GM19452 (cell line): ENCODE measurements at regions not wholly inside any gene's neighbourhood (a gene's known extent, or its start where the extent isn't known, plus 50 kb on each side); places are given as distances from the start of the nearest gene placed in this dataset.
"Not testable (repeated sequence)": the region's sequence is repeated elsewhere in the genome, so short reads cannot be mapped to it uniquely, and the experiment has no call there.

Experiments
- ATAC-seq: cut with Tn5 transposase; IDR thresholded peaks from one replicate; pipeline ENCODE4 v1.9.1; 2021; ENCODE audit not compliant: unreplicated experiment

DNA sequence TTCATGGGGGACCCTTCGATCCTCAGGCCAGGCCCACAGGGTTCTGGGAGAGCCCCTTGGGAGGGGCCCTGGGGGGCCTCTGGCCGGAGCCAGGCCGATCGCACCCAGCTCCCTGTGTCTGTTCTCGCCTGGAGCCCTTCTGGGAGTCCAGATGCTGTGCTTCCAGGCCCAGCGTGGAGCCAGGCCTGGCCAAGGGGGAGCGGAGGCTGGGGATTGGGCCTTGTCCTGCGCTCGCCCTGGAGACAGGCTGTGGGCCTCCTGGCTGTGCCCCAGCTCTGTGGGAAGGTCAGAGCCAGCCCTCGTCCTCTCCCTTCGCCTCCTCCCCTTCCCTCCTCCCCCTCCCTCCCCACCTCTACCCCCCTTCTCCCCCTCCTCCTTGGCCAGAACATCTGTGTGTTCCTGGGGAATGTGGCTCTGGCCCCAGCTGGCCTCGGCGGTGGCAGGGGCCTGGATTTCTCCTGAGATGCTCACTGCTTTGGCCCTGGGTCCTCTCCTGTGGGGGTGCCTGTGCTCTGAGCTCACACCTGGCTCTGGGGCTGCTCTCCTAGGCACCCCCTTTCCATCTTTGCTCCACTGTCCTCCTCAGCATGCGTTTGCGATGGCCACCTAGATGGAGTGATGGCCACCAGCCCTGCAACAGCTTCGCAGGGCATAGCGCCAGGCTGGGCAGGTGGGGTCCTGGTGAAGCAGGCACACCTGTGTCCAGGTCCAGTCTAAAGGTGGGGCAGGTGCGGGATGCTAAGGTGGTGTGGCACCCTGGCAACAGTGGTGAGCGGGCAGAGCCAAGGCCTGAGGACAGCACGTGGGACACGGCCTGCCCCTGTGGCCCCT, 90.6 kb upstream of the CIBAR2 start:
- ATAC-seq = no peak

DNA sequence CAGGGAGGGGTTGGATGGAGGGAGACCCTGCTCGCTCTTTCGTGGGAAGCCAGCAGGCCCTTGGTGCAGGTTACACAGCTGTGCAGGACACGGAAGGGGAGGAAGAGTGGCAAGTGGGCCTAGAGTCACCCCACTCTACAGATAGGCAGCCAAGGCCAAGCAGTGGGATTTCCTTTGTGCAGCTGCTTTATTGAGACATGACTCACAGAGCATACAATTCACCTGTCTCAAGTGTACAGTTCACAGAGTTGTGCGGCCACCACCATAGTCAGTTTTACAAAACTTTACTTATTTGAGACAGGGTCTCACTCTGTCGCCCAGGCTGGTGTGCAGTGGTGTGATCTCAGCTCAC, 91.2 kb upstream of the CIBAR2 start:
- ATAC-seq = no peak

DNA sequence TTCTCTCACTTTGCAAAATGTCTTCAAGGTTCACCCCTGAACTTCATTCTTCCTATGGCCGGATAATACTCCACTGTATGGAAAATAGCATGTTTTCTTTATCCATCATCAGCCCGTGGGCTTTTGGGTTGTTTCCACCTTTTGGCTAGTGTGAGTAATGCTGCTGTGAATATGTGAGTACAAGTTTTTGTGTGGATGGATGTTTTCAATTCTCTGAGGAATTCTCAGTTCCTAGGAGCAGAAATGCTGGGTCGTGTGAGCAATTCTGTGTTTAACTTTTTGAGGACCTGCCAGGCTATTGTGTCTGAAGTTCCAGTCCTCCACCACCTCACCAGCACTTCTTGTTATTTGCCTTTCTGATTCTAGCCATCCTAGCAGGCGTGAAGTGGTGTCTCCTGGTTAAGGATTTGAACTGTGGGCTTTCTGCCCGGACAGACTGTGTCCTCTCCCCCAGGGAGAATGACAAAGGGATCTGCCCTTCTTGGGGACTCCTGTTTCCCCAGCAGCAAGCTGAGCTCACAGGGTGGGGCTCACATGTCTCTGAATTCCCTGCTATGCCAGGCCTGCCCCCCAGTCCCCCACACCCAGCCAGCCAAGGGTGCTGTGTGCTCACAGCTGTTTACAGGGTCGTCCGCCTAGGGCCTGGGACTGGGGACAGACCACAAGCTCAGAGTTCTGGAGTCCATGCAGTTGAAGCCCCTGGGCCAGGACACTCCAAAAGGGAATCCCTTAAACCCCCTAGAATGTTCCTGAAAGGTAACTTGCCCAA, 92.2 kb upstream of the CIBAR2 start:
- ATAC-seq = no peak

DNA sequence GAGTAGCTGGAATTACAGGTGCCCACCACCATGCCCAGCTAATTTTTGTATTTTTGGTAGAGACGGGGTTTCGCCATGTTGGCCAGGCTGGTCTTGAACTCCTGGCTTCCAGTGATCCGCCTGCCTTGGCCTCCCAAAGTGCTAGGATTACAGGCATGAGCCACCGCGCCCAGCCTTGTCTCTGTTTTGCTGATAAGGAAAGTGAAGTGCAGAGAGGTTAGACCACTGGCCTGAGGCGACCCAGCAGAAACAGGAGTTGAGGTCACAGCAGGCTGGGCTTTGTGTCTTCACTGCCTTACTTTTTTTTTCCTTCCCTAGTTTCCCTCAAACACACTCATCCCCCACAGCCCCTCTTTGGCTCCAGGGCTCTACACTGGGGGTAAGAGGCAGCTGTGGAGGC, 93.0 kb upstream of the CIBAR2 start:
- not testable (repeated sequence) for ATAC-seq

DNA sequence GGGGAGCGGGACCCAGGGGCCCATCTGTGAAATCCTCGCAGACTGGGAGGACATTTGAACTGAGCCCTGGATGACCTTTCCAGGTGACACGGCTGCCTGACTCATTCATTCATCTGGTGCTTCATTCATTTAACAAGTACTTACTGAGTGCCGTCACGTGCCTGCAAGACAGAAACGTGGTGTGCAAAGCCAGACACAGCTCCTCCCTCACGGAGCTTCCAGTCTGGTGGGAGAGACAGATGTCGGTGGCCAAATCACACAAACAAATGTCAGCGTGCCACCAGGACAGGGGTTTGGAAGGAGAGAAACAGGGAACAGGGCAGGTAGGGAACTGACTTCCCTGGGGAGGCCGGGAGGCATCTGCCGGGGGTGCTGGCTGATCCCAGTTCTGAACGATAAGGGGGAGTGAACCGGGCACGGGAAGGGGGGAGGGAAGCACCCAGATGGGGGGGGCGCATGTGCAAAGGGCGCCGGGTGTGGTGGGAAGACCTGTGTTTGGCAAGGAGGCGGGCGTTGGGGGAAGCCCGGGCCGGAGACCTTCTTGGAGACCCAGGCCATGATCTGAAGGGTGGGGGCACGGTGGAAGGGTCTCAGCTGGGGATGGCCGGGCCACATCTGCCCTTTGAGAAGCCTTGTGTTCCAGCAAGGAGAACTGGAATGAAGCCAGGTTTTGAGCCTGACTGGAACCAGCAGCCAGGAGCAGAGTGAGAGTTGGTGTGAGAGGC, 93.6 kb upstream of the CIBAR2 start:
- no peak for ATAC-seq

DNA sequence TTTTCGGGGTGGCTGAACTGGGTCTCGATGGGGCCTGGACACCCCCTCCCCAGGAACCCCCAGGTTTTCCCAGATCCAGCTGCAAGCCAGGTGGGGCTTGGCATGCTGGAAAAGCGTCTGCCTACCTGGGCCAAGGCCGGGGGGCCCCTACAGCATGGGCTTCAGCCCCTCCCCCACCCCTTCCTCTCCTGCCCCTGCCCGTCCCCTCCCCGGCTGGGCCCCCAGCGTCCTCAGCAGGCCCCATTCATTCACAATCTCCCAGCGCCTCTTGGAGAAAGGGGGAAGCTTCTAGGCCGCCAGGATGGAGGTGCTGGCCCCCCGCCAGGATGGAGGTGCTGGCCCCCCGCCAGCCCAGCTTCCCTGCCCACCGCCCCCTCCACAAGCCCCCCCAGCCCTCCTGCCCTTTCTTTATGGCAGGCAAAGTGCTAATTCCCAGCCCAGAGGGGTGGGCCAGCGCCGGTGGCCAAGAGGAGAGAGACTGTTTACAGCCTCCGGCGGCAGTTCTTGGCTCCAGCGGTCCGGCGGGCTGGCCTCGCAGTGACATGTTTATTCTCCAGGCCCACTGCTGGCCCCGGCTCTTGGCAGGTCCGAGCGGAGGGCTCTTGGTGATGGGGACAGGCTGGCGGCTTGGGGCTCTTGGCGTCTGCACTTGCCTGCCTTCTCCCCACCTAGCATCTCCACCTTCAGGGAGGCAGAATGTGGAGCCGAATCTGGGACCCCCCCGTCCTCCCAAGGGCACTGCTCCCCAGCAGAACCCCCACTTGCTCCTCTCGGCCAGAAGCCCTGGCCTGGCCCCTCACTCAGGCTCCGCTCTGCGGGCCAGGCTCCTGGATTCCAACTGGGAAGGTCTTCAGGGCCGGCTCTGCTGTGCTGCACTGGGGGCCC, 94.4 kb upstream of the CIBAR2 start:
- ATAC-seq = no peak

DNA sequence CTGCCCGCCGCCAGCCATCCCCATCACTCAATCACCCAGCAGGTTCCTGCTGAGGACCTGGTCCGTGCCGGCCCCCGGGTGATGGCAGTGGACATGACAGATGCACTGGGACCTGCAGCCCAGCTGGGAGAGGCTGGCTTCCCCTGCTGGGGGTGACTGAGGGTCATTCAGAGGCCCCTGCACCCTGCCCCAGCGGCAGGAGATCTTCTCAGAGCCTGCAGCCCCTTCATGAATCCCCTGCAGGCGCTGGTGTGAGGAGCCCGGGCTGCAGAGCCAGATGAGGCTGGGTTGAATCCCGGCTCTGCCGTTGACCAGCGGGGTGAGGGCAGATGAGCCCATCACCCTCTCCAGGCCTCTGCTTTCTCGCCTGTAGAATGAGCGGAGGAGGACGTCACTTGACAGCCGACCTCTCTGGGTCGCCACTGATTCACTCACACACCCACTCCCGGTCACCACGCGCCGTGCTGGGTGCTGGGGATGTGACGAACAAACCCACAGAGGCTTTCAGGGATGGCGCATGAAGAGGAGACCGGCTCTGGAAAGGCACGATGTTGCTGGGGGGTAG, 95.2 kb upstream of the CIBAR2 start:
- no peak for ATAC-seq

DNA sequence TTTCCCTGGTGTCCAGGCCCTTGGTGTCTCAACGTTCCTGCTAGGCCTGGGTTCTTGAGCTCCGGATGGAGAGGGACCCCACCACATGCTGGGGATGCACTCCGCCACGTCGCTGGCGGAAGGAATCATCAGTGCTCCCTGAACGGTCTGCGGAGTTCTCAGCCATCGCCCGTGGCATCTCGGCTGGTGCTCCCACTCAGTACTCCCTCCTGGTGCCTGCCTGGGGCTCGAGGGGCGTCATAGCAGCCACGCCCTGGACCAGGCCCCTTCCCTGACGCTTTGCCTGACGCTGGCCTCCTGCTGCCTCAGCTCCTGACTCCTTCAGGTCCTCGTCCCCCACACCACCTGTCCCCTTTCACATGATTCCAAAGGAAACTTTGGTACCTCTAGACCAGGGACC, 95.9 kb upstream of the CIBAR2 start:
- no peak for ATAC-seq

DNA sequence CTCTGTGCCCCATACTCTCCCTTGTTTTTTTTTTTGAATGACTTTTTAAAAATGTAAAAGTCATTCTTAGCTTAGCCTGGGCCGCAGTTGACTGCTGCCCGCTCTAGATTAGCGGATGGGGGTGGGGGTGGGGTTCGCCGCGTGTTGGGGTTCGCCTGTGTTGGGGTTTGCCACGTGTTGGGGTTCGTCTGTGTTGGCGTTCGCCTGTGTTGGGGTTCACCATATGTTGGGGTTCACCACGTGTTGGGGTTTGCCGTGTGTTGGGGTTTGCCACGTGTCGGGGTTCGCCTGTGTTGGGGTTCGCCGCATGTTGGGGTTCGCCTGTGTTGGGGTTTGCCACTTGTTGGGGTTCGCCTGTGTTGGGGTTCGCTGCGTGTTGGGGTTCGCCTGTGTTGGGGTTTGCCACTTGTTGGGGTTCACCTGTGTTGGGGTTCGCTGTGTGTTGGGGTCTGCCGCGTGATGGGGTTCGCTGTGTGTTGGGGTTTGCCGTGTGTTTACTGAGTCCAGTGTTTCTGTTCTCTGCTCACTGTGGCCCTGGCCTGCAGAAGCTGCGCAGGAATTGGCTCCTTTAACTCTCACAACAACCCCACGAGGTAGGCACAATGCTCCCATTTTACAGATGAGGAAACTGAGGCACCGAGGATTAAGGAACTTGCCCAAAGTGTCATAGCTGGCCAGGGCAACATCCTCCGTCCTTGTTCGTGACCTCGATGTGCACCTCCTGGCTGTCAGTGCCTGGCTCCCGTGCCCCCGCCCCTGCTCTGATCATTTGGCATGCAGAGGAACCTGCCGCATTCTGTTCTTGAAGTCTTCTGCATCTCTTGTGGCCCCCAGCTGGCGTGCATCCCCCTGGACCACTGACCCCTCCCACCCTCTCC, 96.6 kb upstream of the CIBAR2 start:
- ATAC-seq = no peak

DNA sequence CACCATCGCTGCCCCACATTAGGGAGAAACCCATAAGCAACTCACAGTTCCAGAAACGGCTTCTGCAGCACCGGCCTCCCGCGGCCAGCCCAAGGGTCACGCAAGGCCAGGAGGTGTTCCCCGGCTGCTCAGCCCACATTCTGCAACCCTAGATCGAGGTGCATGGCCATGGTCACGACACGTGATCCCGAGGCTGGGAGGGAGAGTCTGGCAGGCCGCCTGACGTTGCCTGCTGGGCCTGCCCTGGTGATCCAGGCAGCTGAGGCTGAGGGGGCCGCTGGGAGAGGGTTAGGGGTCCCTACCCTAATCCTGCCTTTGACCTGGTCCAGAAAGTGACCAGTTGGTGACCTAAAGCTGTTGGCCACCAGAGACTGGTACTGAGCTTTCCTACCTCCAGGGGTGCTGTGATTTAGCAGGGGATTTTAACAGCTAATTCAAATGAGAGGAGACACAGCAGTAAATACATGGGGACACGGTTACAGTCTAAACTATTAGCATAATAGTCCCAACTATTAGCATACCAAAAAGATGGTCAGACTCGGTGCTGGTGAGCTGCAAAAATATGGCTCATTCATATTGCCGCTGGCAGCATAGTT, 97.4 kb upstream of the CIBAR2 start:
- no peak for ATAC-seq

DNA sequence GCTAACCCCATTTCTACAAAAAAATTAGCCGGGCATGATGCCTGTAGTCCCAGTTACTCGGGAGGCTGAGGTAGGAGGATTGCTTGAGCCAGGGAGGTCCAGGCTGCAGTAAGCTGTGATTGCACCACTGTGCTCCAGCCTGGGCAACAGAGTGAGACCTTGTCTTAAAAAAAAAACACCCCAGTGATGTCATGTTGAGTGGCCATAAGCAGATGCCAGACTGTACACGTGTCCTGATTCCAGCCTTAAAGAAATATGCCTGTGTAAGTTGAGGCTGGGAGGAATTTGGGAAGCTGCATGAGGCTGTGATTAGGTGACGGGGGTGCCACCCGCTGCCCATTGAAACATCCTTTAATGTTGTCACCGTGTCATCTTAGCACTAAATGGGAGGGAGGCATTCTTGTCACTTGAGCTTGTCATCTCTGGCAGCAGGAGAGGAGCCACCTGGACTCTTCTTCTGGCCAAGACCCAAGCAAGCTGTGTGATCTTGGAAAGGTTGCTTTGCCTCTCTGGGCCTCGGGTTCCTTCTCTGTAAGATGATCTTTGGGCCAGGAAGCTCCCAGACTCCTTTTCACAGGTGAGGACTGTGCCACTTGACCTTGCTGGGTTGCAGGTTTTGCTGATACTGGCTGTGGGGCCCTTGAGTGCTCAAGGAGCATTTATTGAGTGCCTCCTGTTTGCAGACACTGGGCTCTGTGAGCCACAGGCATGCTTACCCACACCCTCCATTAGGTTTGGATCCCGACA, 98.3 kb upstream of the CIBAR2 start:
- no peak for ATAC-seq

DNA sequence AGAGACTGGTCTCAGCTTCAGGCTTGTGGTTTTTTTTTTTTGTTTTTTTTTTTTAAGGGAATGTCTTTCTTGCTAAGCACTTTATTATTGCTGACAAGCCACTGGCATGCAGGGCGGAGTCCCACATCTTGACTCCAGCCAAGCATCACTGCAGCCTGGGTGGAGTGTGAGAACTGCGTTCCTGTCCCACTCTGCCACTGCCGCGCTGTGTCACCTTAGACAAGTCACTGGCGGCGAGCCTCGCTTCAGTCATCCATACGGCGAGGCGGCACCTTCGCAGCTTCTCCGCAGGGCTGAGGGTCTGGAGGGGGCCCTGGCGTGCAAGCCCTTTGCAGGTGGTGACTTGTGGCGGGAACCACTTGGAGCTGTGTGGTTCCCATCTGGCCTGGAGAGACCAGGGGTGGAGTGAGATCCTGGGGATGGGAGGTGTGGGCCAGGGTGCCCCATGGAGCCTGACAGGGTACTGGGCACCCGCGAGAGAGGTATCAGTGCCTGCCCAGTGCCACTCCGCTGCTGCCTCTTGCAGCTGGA, 99.1 kb upstream of the CIBAR2 start:
- no peak for ATAC-seq

DNA sequence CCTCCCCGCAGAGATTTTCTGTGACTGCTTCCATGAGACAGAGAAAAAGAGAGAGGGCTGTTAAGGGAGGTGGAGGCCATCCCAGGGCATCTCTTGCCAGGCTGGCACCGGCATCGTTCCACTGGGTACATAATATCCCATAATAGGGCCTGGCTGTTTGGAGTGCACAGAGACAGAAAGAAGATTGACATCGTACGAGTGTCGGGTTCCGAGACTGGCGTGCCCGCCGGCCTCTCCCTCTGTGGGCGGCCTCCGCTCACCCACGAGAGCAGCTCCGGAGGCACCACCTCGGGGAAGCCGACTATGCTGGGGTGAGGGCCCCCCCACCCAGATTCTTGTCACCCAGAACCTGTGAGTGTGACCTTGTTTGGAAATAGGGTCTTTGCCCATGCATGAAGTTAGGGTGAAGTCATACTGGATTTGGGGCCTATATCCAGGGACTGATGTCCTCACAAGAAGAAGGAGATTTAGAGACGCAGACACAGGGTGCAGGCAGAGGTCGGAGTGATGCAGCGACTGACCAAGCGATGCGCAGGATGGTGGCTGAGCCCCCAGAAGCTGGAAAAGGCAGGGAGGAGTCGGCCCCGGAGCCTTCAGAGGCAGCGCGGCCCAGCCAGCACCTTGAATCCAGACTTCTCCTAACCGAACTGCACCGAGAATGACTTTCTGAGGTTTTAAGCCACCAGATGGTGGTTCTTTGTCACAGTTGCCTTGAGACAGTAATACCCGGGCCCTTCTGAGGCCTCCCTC, 101.8 kb upstream of the CIBAR2 start:
- ATAC-seq = no peak

DNA sequence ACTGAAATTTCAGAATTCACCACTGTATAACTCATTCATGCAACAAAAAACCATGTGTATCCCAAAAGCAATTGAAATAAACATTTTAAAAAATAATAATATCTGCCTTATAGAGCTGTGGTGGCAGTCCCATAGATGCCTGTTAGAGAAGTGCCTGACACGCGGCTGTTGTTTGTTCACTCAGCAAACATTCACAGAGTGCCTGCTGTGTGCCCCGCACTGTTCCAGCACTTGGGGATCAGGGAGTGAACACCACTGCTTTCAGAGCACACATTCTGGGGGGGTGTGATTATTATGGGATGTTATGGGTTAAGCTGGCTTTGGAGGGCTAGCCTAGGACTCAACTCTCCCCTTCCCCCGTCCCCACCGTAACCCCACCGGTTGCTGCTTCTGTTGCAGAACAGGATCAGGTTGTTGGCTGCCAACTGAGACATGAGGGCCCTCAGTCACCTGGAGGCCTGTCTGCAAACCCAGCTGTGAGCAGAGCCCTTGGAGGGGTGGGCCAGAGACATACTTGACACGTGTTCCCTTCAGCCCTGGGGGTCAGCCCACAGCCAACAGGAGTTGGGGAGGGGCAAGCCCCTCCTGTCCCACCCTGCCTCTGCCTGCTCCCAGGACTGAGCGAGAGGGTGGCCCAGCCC, 103.3 kb upstream of the CIBAR2 start:
- no peak for ATAC-seq

DNA sequence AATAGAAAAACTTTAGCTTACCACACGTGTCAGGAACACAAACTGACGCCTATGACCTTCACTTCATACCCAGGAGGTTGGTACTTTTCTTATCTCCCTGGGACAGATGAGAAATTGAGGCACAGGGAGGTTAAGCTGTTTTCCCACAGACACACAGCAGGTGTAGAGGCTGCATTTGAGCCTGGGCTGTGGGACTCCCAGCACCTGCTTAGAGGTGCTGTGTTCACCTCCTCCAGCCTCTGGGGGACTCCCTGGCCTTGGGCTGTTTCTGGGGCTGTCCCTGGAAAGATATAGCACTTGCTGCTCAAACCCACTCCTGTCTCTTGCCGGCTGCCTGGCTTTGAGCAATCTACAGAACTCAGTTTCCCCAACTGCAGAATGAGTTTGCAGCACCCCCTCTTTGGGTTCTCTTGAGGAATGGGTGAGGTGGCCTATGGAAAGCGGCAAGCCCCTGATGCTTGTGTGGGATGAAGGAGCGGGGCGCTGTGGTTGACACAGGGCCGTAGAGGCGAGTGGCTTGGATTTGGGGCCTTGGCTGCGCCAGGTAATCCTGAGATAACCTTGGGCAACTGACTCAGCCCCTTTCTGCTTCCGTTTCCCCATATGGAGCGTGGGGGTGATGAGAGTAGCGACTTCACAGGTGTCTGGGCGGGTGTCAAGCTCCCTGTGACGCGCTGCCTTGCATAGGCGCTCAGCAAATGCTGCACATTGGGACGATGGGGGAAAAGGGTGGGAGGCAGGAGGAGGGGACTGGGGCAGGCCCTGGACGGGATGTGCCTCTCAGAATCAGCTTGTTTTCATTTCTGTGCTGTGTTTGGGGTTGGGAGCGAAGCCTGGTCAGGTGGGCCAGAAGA, 104.5 kb upstream of the CIBAR2 start:
- no peak for ATAC-seq
